ENCODE measurements at regions not wholly inside any gene's neighbourhood (a gene's known extent, or its start where the extent isn't known, plus 50 kb on each side); places are given as distances from the start of the nearest gene placed in this dataset.

DNA sequence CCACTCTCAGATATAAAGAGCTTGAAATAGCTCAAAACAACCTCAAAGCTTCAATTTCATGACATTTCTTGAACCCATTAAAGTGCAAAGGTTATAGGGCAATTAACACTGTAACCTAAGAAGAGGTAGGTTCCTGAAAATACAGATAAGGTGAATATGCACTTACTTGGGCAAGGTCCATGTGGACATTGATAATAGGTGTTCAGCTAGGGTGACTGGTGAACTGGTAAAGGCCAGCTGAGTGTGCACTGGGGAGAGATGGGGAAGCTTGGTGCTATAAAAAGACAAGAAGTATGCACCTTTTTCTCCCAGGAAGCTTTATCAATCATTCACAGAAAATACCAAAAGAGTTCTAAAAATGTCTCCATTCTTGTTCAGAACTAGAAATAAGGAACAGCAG, 418.6 kb downstream of the SLC16A7 start:
- TF ChIP-seq ATF3 (CRISPR knock-in tag; conservative IDR thresholded peaks at IDR 0.05) (no peak), MXD4 (CRISPR knock-in tag; IDR thresholded peaks at IDR 0.05; ENCODE audit: borderline replicate concordance) (no peak), PRDM15 (CRISPR knock-in tag; IDR thresholded peaks at IDR 0.05) (no peak), KAT7 (CRISPR knock-in tag; IDR thresholded peaks at IDR 0.05; ENCODE audit: borderline replicate concordance) (no peak), ZNF671 (CRISPR knock-in tag; IDR thresholded peaks at IDR 0.05) (no peak), NR2C2 (CRISPR knock-in tag; IDR thresholded peaks at IDR 0.05) (no peak)
- TF ChIP-seq, protein P1, sequence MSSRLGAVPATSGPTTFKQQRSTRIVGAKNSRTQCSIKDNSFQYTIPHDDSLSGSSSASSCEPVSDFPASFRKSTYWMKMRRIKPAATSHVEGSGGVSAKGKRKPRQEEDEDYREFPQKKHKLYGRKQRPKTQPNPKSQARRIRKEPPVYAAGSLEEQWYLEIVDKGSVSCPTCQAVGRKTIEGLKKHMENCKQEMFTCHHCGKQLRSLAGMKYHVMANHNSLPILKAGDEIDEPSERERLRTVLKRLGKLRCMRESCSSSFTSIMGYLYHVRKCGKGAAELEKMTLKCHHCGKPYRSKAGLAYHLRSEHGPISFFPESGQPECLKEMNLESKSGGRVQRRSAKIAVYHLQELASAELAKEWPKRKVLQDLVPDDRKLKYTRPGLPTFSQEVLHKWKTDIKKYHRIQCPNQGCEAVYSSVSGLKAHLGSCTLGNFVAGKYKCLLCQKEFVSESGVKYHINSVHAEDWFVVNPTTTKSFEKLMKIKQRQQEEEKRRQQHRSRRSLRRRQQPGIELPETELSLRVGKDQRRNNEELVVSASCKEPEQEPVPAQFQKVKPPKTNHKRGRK (CRISPR knock-in tag; IDR thresholded peaks at IDR 0.05; ENCODE audit: borderline replicate concordance), result no peak
- TF ChIP-seq, protein P2, sequence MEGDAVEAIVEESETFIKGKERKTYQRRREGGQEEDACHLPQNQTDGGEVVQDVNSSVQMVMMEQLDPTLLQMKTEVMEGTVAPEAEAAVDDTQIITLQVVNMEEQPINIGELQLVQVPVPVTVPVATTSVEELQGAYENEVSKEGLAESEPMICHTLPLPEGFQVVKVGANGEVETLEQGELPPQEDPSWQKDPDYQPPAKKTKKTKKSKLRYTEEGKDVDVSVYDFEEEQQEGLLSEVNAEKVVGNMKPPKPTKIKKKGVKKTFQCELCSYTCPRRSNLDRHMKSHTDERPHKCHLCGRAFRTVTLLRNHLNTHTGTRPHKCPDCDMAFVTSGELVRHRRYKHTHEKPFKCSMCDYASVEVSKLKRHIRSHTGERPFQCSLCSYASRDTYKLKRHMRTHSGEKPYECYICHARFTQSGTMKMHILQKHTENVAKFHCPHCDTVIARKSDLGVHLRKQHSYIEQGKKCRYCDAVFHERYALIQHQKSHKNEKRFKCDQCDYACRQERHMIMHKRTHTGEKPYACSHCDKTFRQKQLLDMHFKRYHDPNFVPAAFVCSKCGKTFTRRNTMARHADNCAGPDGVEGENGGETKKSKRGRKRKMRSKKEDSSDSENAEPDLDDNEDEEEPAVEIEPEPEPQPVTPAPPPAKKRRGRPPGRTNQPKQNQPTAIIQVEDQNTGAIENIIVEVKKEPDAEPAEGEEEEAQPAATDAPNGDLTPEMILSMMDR (IDR thresholded peaks at IDR 0.05), result no peak
- TF ChIP-seq, protein P3, sequence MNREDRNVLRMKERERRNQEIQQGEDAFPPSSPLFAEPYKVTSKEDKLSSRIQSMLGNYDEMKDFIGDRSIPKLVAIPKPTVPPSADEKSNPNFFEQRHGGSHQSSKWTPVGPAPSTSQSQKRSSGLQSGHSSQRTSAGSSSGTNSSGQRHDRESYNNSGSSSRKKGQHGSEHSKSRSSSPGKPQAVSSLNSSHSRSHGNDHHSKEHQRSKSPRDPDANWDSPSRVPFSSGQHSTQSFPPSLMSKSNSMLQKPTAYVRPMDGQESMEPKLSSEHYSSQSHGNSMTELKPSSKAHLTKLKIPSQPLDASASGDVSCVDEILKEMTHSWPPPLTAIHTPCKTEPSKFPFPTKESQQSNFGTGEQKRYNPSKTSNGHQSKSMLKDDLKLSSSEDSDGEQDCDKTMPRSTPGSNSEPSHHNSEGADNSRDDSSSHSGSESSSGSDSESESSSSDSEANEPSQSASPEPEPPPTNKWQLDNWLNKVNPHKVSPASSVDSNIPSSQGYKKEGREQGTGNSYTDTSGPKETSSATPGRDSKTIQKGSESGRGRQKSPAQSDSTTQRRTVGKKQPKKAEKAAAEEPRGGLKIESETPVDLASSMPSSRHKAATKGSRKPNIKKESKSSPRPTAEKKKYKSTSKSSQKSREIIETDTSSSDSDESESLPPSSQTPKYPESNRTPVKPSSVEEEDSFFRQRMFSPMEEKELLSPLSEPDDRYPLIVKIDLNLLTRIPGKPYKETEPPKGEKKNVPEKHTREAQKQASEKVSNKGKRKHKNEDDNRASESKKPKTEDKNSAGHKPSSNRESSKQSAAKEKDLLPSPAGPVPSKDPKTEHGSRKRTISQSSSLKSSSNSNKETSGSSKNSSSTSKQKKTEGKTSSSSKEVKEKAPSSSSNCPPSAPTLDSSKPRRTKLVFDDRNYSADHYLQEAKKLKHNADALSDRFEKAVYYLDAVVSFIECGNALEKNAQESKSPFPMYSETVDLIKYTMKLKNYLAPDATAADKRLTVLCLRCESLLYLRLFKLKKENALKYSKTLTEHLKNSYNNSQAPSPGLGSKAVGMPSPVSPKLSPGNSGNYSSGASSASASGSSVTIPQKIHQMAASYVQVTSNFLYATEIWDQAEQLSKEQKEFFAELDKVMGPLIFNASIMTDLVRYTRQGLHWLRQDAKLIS (CRISPR knock-in tag; IDR thresholded peaks at IDR 0.05; ENCODE audit: borderline replicate concordance), result no peak
- TF ChIP-seq, protein P4, sequence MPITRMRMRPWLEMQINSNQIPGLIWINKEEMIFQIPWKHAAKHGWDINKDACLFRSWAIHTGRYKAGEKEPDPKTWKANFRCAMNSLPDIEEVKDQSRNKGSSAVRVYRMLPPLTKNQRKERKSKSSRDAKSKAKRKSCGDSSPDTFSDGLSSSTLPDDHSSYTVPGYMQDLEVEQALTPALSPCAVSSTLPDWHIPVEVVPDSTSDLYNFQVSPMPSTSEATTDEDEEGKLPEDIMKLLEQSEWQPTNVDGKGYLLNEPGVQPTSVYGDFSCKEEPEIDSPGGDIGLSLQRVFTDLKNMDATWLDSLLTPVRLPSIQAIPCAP (CRISPR knock-in tag; IDR thresholded peaks at IDR 0.05), result no peak
- TF ChIP-seq, protein P5, sequence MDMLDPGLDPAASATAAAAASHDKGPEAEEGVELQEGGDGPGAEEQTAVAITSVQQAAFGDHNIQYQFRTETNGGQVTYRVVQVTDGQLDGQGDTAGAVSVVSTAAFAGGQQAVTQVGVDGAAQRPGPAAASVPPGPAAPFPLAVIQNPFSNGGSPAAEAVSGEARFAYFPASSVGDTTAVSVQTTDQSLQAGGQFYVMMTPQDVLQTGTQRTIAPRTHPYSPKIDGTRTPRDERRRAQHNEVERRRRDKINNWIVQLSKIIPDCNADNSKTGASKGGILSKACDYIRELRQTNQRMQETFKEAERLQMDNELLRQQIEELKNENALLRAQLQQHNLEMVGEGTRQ (CRISPR knock-in tag; IDR thresholded peaks at IDR 0.05), result no peak
- TF ChIP-seq, protein P6, sequence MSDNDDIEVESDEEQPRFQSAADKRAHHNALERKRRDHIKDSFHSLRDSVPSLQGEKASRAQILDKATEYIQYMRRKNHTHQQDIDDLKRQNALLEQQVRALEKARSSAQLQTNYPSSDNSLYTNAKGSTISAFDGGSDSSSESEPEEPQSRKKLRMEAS (CRISPR knock-in tag; IDR thresholded peaks at IDR 0.05), result no peak
